ENCODE measurements at regions not wholly inside any gene's neighbourhood (a gene's known extent, or its start where the extent isn't known, plus 50 kb on each side); places are given as distances from the start of the nearest gene placed in this dataset.

- DNase-seq (ENCODE audit: low spot score) = no peak
Measured at GRCh38 chr9:21597284-21597683, 115.2 kb upstream of the IFNE start.

GRCh38 chr9:21598749-21599148, 116.6 kb upstream of the IFNE start:
- DNase-seq (ENCODE audit: low spot score) = no peak

GRCh38 chr9:21605489-21605931, 123.4 kb upstream of the IFNE start:
- DNase-seq (ENCODE audit: low spot score) = no peak

GRCh38 chr9:21607576-21607975, 125.5 kb upstream of the IFNE start:
- DNase-seq (ENCODE audit: low spot score) = no peak

GRCh38 chr9:21608200-21608599, 126.1 kb upstream of the IFNE start:
- no peak for DNase-seq (ENCODE audit: low spot score)

DNA sequence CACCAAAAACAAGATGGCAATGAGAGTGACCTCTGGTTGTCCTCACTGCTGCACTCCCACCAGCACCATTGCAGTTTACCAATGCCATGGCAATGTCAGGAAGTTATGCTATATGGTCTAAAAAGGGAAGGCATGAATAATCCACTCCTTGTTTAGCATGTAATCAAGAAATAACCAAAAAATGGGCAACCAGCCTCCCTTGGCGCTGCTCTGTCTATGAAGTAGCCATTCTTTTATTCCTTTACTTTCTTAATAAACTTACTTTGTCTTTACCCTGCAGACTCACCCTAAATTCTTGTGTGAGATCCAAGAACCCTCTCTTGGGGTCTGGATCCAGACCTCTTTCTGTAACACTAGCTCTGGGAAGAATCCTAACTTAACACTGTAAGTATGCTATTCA, 127.4 kb upstream of the IFNE start:
- no peak for DNase-seq (ENCODE audit: low spot score)

DNA sequence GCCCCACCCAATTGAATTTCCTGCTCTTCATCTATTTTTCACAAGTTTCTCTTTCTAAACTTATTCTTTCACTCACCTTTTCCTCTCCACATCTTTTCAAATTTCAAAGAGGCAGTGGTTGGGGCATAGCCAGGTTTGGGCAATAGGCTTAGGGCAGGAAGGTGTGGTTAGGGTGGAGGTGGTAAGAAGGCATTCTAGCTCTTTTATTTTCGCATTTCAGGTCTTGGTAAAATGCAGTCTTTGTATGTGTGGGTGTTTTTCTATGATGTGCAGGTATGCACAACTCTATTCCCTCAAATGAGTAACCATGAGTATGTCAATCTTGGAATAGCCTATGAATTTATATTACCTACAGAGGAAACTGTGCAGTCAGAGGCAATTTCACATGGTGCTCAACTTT, 129.8 kb upstream of the IFNE start:
- DNase-seq (ENCODE audit: low spot score) = no peak

- no peak for DNase-seq (ENCODE audit: low spot score)
Measured at GRCh38 chr9:21615018-21615417, 132.9 kb upstream of the IFNE start.

DNA sequence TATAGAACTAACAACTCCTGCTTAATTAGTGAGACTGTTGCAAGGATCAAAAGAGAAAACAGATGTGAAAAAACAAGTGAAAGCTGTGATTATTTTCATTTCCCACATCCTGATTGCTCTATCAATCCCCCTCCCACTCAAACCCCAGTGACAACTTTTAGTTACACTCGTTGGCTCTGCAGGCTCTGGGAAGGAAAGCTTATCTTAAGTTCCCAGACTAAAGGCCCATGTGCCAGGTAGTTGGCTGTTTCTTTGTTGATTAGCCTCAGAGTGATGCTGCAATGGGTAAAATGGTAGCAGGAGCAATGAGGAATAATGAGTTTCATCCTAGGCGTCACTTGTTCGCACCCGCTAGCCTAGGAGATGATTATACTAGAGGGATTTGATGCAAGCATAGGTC, 133.3 kb upstream of the IFNE start:
- DNase-seq (ENCODE audit: low spot score) = no peak

DNA sequence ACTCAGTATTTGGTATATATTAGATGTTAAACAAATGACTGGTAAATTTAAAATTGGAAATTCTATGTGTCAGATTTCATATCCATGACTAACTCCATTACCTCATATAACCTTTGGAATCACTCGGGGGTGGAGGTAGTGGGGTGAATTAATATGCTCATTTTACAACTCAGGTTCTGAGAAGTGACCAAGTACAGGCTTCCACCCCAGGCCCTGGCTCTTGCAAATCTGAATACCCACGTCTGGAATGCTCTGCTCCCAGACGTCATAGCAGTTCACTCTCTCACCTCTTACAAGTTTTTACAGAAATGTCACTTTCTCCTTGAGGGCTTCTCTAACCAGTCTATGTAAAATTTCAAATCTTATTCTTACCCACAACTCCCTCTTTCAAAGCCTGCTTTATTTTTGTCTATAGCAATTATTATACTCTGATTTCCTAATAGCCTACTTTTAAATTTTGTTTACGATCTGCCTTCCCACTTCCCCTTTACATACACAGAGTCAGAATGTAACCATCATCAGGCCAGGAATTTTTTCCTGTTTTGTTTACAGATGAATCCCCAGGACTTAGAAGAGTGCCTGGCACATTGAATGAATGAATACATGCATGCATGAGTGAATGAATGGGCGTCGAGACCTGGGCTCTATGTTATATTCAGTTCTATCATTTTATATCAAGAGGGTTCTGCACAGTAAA, 134.1 kb upstream of the IFNE start:
- peak; percentile 60 for DNase-seq (ENCODE audit: low spot score)

GRCh38 chr9:21624675-21625644, 142.8 kb upstream of the IFNE start:
- DNase-seq (ENCODE audit: low spot score) = no peak

DNA sequence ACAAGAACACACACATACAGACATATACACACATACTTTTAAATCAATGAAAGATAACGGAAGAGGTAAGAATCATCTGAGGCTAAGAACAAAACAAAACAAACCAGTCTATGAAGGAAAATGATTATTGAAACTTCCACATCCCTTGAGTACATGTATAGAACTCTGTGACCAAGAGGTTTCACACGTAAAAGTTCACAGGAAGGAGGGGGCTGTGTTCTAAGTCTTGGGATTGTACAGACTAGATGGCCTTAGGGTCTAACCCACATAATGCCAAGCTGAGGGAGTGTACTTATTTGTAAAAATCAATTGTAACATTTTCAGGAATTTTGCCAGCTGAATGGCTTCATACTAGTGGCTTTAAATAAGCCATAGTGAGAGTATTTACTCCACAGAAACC, 144.4 kb upstream of the IFNE start:
- DNase-seq (ENCODE audit: low spot score) = no peak

DNA sequence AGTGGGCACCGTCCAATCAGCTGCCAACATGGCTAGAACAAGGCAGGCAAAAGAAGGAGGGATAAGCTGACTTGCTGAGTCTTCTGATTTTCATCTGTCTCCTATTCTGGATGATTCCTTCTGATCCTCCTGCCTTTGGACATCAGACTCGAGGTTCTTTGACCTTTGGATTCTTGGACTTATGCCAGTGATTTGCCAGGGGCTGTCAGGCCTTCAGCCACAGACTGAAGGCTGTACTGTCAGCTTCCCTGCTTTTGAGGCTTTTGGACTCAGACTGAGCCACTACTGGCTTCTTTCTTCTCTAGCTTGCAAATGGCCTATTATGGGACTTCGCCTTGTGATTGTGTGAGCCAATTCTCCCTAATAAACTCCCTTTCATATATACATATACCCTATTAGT, 146.8 kb upstream of the IFNE start:
- peak; percentile 58 for DNase-seq (ENCODE audit: low spot score)

DNA sequence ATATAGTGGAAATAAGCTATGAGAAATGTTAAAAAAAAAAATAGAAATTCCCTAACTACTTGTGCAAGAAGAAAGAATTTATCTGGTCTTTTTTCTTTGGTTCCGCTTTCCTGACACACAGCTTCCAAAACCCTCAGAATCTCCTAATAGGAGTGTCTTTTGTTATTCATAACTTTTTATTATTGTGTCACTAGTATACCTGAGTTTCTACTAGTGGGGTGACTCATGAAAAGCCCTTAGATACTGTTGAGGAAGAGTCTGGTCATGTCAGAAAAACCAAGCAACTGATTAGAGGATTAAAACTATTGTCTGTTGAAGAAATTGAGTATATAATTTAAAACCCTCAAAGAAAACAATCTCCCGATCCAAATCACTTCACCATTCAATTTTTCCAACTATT, 152.8 kb upstream of the IFNE start:
- no peak for DNase-seq (ENCODE audit: low spot score)

- DNase-seq (ENCODE audit: low spot score) = no peak
Measured at GRCh38 chr9:21638104-21638503, 156.0 kb upstream of the IFNE start.

- no peak for DNase-seq (ENCODE audit: low spot score)
Measured at GRCh38 chr9:21653091-21653490, 149.3 kb upstream of the MTAP start.

DNA sequence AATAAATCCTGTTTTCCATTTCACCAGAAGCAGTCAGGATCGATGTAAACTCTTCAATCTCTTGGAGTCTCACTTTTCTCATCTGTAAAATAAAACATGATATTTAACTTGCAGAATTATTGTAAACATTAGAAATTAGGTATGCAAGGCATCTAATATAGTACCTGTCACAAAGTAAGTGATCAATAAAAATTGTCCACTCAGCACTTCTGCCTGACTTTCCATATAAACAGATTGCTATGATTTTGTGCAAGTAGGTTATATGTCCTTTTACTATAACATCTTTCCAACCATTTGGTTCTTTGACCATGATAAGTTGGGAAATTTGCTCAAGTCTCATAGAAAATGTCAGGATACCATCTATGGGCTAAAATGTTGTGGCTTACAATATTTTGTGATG, 148.8 kb upstream of the MTAP start:
- DNase-seq (ENCODE audit: low spot score) = no peak

GRCh38 chr9:21656776-21657674, 145.4 kb upstream of the MTAP start:
- no peak for DNase-seq (ENCODE audit: low spot score)

- DNase-seq (ENCODE audit: low spot score) = no peak
Measured at GRCh38 chr9:21657966-21658667, 144.3 kb upstream of the MTAP start.

DNA sequence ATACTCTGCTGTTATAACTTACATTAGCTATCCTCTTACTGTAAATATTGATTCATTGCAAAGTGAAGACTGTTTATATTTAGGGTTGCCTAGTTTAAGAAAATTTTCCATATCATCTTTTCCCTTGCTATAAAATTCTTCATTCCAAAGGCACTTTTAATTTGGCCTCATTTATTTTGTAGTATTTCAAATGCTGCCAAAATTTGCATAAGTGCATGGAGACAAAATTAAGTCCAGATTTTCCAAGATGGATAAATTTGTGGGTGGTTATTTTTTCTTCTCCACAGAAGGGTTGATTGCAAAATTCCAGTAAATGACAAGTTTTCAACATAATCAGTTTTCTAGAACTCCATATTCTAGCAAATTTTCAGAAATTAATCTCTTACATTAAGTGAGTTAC, 141.5 kb upstream of the MTAP start:
- no peak for DNase-seq (ENCODE audit: low spot score)

- DNase-seq (ENCODE audit: low spot score) = no peak
Measured at GRCh38 chr9:21661626-21662025, 140.8 kb upstream of the MTAP start.

DNA sequence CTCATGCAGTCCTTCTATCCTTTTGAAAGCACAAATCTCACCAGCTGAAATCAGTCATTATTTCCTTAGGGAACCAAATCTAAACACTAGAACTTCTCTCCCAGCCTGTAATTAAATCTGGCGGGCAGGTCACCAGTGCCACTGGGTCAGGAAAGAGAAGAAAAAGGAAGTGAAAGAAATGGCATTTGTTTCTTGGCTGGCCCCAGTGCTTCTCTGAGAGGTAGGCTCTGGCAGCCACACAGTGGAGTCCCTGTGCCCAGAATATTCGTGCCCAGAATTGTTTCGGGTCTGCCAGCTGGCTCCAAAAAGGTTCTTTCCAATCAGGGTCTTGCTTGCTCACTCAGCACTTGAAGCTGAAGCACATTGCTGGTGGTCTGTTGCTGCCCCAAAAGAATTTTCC, 133.9 kb upstream of the MTAP start:
- DNase-seq (ENCODE audit: low spot score) = no peak
